ENCODE measurements at regions not wholly inside any gene's neighbourhood (a gene's known extent, or its start where the extent isn't known, plus 50 kb on each side); places are given as distances from the start of the nearest gene placed in this dataset.
A peak's percentile ranks its signal among the peaks of the same experiment; 100 is the strongest.

GRCh38 chr3:154584041-154584440, 154.1 kb upstream of the GPR149 start:
- POLR2A ChIA-PET: no interaction called here
- DNase-seq (ENCODE audit: low read depth in 1 of 2, low spot score in 1 of 2): peak in 1 of 2 experiments; percentile 12

GRCh38 chr3:154583086-154583634, 153.2 kb upstream of the GPR149 start:
- ATAC-seq (no peak), FAIRE-seq (no peak), DNase-seq (ENCODE audit: low read depth in 1 of 2, low spot score in 1 of 2) (no peak)
- no peak overlapping the region for H3K27ac ChIP-seq
- no peaks in the 10 kb centered on the region for H3K9me3 ChIP-seq
- ChIA-PET POLR2A (no interaction called here), CTCF (no interaction called here)
- WGBS (ENCODE audit: missing lambda C conversion rate): 13% methylated on average over 4 of the region's 4 CpGs
- H3K4me2 ChIP-seq: no peak overlapping the region
- H3K4me1 ChIP-seq: no peaks in the 10 kb centered on the region
- H3K4me3 ChIP-seq: no peak overlapping the region
- no peak for TF ChIP-seq BCL3 (IDR thresholded peaks at IDR 0.05)
- TF ChIP-seq EHMT2 (IDR thresholded peaks at IDR 0.05; ENCODE audit: low read depth): no peak
- no peak for TF ChIP-seq HOXB13 (CRISPR knock-in tag; IDR thresholded peaks at IDR 0.05; ENCODE audit: low read depth)
- no peak for TF ChIP-seq ZC3H11A (IDR thresholded peaks at IDR 0.05)
- no peak for TF ChIP-seq CHD4 (IDR thresholded peaks at IDR 0.05; ENCODE audit: borderline replicate concordance)
- no peak for TF ChIP-seq GATA3 (IDR thresholded peaks at IDR 0.05; ENCODE audit: borderline replicate concordance)
- no peak for TF ChIP-seq POLR2A (IDR thresholded peaks at IDR 0.05; ENCODE audit: low read length)
- TF ChIP-seq TP53 (CRISPR knock-in tag; IDR thresholded peaks at IDR 0.05): no peak
- no peak for TF ChIP-seq KDM5A (IDR thresholded peaks at IDR 0.05)
- no peak for TF ChIP-seq ELK1 (IDR thresholded peaks at IDR 0.05; ENCODE audit: low read depth, low read length)

More at GRCh38 chr3:154584041-154584440, 154.1 kb upstream of the GPR149 start:
- Histone ChIP-seq H3K4me1 (no peaks in the 10 kb centered on the region), H3K4me3 (no peak overlapping the region), H3K9me3 (no peaks in the 10 kb centered on the region), H3K4me2 (peak overlapping the region; percentile 33; the same call in 1 of the 3 replicates), H3K27ac (no peak overlapping the region)
- FAIRE-seq (no peak), ATAC-seq (peak in 1 of 2 experiments; percentile 40; a peak in 2 of 6 replicates)
- TF ChIP-seq ZNF302 (CRISPR knock-in tag; IDR thresholded peaks at IDR 0.05) (no peak), BCL3 (IDR thresholded peaks at IDR 0.05) (no peak), RCOR1 (IDR thresholded peaks at IDR 0.05; ENCODE audit: low read depth, low read length) (no peak), CHD2 (IDR thresholded peaks at IDR 0.05; ENCODE audit: low read length, partially characterized antibody) (no peak), NR3C1 (IDR thresholded peaks at IDR 0.05) (no peak), RFX5 (IDR thresholded peaks at IDR 0.05) (no peak), POLR2AphosphoS2 (conservative IDR thresholded peaks at IDR 0.05; ENCODE audit: low read length) (no peak), HDAC2 (IDR thresholded peaks at IDR 0.05) (no peak), KDM5A (IDR thresholded peaks at IDR 0.05) (no peak), FOSB (CRISPR knock-in tag; IDR thresholded peaks at IDR 0.05) (no peak), ESRRA (IDR thresholded peaks at IDR 0.05; ENCODE audit: borderline replicate concordance, low read length) (no peak), TP53 (CRISPR knock-in tag; IDR thresholded peaks at IDR 0.05) (no peak), ELK1 (IDR thresholded peaks at IDR 0.05; ENCODE audit: low read depth, low read length) (no peak), HMGXB4 (CRISPR knock-in tag; IDR thresholded peaks at IDR 0.05; ENCODE audit: borderline replicate concordance) (no peak), GATA3 (IDR thresholded peaks at IDR 0.05; ENCODE audit: borderline replicate concordance) (no peak), PHF8 (IDR thresholded peaks at IDR 0.05; ENCODE audit: borderline replicate concordance, low read depth) (no peak)
- TF ChIP-seq, protein P1, sequence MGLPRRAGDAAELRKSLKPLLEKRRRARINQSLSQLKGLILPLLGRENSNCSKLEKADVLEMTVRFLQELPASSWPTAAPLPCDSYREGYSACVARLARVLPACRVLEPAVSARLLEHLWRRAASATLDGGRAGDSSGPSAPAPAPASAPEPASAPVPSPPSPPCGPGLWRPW (IDR thresholded peaks at IDR 0.05): no peak
- TF ChIP-seq, protein P2, sequence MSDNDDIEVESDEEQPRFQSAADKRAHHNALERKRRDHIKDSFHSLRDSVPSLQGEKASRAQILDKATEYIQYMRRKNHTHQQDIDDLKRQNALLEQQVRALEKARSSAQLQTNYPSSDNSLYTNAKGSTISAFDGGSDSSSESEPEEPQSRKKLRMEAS (IDR thresholded peaks at IDR 0.05): no peak
- TF ChIP-seq, protein P3, sequence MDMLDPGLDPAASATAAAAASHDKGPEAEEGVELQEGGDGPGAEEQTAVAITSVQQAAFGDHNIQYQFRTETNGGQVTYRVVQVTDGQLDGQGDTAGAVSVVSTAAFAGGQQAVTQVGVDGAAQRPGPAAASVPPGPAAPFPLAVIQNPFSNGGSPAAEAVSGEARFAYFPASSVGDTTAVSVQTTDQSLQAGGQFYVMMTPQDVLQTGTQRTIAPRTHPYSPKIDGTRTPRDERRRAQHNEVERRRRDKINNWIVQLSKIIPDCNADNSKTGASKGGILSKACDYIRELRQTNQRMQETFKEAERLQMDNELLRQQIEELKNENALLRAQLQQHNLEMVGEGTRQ (IDR thresholded peaks at IDR 0.05): no peak
- CTCF ChIA-PET: no interaction called here
- 9% methylated on average over 4 of the region's 4 CpGs for WGBS (ENCODE audit: missing lambda C conversion rate)

Data from A549 (cell line).